OCI-M2 (cell line): ENCODE measurements at regions not wholly inside any gene's neighbourhood (a gene's known extent, or its start where the extent isn't known, plus 50 kb on each side); places are given as distances from the start of the nearest gene placed in this dataset.

ENCODE experiments used
- DNase-seq: peaks from one replicate; lab custom pipeline; 2025; ENCODE audit not compliant: unreplicated experiment; lab: John Stamatoyannopoulos, UW

GRCh38 chr11:25943777-25944661 is 387.9 kb upstream of the ANO3 start:
- DNase-seq = no peak

- no peak for DNase-seq
These were observed 382.0 kb upstream of the ANO3 start for GRCh38 chr11:25949918-25950317.

GRCh38 chr11:25953006-25953405 is 378.9 kb upstream of the ANO3 start:
- DNase-seq = no peak

GRCh38 chr11:25958045-25958444 is 373.9 kb upstream of the ANO3 start:
- no peak for DNase-seq

GRCh38 chr11:25961539-25961938 is 370.4 kb upstream of the ANO3 start:
- no peak for DNase-seq

GRCh38 chr11:25970726-25971508 is 361.0 kb upstream of the ANO3 start:
- no peak for DNase-seq

- DNase-seq = no peak
These were observed 351.8 kb upstream of the ANO3 start for GRCh38 chr11:25980091-25980490.

GRCh38 chr11:25981998-25982397 is 349.9 kb upstream of the ANO3 start:
- DNase-seq = no peak

- DNase-seq = no peak
These were observed 348.6 kb upstream of the ANO3 start for GRCh38 chr11:25983280-25983679.

- no peak for DNase-seq
These were observed 343.8 kb upstream of the ANO3 start for GRCh38 chr11:25988178-25988577.

- DNase-seq = no peak
These were observed 341.5 kb upstream of the ANO3 start for GRCh38 chr11:25990406-25990805.

- no peak for DNase-seq
These were observed 340.5 kb upstream of the ANO3 start for GRCh38 chr11:25991476-25991875.

GRCh38 chr11:25992294-25992693 is 339.6 kb upstream of the ANO3 start:
- DNase-seq = no peak

- no peak for DNase-seq
These were observed 338.9 kb upstream of the ANO3 start for GRCh38 chr11:25993016-25993415.

GRCh38 chr11:26011474-26011873 is 320.5 kb upstream of the ANO3 start:
- no peak for DNase-seq

- no peak for DNase-seq
These were observed 317.3 kb upstream of the ANO3 start for GRCh38 chr11:26014456-26015115.

GRCh38 chr11:26017322-26017860 is 314.5 kb upstream of the ANO3 start:
- no peak for DNase-seq

- DNase-seq = no peak
These were observed 314.0 kb upstream of the ANO3 start for GRCh38 chr11:26017903-26018302.

GRCh38 chr11:26018336-26018735 is 313.6 kb upstream of the ANO3 start:
- no peak for DNase-seq

- no peak for DNase-seq
These were observed 312.5 kb upstream of the ANO3 start for GRCh38 chr11:26019386-26019785.

GRCh38 chr11:26021017-26021416 is 310.9 kb upstream of the ANO3 start:
- DNase-seq = no peak
